Forelimb muscle (tissue), 1 donor: ENCODE measurements at regions not wholly inside any gene's neighbourhood (a gene's known extent, or its start where the extent isn't known, plus 50 kb on each side); places are given as distances from the start of the nearest gene placed in this dataset.

ENCODE experiments used
- DNase-seq: peaks from one replicate; pipeline ENCODE4 v3.0.0-alpha.2; 2013; ENCODE audit warnings: low read depth

DNA sequence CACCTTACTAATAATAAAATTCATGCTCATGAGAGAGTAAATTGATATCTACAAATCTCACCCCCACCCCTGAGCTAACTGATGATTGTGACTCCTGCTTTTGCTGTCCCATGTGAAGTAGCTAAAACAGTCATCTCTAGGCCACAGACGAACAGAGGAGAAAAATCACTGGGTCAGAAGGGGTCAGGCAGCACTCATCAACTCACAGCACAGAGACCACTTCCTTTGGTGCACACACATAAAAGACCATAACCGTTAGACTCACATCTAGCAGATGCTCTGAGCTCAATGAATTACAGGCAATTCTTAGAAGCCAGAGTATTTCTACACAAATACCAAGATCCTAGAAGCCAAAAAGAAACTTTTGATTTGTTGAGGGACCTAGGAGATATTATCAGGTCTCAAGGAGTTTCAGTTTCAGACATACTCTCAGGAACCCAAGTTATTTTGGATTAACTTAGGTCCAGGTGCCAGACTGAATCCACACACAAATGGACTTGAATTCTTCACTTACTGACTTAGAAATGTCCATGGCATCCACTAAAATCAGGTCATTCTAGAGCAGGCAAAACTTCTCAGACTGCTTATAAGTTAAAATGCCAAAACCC lies 65.0 kb upstream of the TES start:
- DNase-seq, result no peak

- no peak for DNase-seq
These were observed 62.2 kb upstream of the TES start for GRCh38 chr7:116148108-116148507.

DNA sequence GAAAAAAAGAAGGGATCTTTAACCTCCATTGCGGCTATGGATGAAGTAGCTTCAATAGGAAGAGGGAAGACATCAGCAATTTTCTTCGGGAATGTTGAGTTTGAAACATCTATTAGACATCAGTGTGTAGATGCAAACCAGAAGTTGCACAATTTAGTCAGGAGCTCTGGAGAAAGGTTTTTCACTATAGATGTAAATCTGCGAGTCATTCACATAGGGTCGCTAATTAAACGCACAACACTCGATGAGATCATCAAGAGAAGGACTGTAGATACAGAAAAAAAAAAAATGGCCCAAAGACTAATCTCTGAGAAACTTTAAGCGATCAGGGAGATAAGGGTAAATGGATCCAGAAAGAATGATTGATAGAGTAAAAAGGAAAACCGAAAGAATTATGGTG lies 61.7 kb upstream of the TES start:
- DNase-seq, result no peak

GRCh38 chr7:116150588-116150987 lies 59.8 kb upstream of the TES start:
- no peak for DNase-seq

GRCh38 chr7:116152276-116152675 lies 58.1 kb upstream of the TES start:
- no peak for DNase-seq

DNA sequence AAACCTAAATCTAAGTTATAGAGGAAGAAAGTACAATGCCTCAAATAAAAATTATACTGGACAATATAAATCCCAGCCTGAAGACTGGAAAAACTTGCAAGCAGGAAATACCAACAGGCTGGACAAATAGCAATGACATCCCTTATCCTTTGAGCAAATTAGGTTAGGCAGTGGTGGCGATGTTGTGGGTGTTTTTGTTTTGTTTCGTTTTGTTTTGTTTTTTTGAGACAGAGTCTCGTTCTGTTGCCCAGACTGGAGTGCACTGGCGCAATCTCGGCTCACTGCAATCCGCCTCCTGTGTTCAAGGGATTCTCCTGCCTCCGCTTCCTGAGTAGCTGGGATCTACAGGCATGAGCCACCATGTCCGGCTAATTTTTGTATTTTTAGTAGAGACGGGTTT lies 57.3 kb upstream of the TES start:
- DNase-seq, result no peak

- DNase-seq, result no peak
These were observed 50.6 kb upstream of the TES start for GRCh38 chr7:116159711-116160110.
